Neural cell (in vitro differentiated cells): ENCODE measurements at regions not wholly inside any gene's neighbourhood (a gene's known extent, or its start where the extent isn't known, plus 50 kb on each side); places are given as distances from the start of the nearest gene placed in this dataset.

Experiments
- H2AFZ ChIP-seq: fragments of 200-600, 300-800 bp; sonication (generic), shearing (Covaris generic); 2 replicates; pipeline ENCODE4 v1.6.0; 2014; ENCODE audit warnings: low read depth, mild to moderate bottlenecking, antibody characterized with exemption, low read length, moderate library complexity
- H3F3A ChIP-seq: fragments of 200-600 bp; shearing (Covaris generic); 2 replicates; pipeline ENCODE4 v1.6.1; 2016; ENCODE audit warnings: mild to moderate bottlenecking, moderate library complexity, mixed read lengths, antibody characterized with exemption, low read length; ENCODE audit not compliant: insufficient read depth, poor library complexity, severe bottlenecking
- H3K27ac ChIP-seq: fragments of 200-600, 300-800 bp; sonication (generic), shearing (Covaris generic); 2 replicates; pipeline ENCODE4 v1.5.1; 2014; ENCODE audit warnings: mild to moderate bottlenecking, low read length, moderate library complexity
- H3K27me3 ChIP-seq: fragments of 300-800, 200-600 bp; sonication (generic), shearing (Covaris generic); 2 replicates; pipeline ENCODE4 v1.6.0; 2014; ENCODE audit warnings: mild to moderate bottlenecking, low read depth, low read length, moderate library complexity; ENCODE audit not compliant: insufficient read depth
- H3K36me3 ChIP-seq: fragments of 300-800, 200-600 bp; sonication (generic), shearing (Covaris generic); 2 replicates; pipeline ENCODE4 v1.5.1; 2014; ENCODE audit warnings: mild to moderate bottlenecking, antibody characterized with exemption, low read length, moderate library complexity; ENCODE audit not compliant: insufficient read depth
- H3K4me2 ChIP-seq: fragments of 300-800, 200-600 bp; sonication (generic), shearing (Covaris generic); 2 replicates; pipeline ENCODE4 v1.6.0; 2014; ENCODE audit warnings: mild to moderate bottlenecking, low read length
- H3K4me3 ChIP-seq: fragments of 300-800, 200-600 bp; sonication (generic), shearing (Covaris generic); 2 replicates; pipeline ENCODE4 v1.5.1; 2014; ENCODE audit warnings: mild to moderate bottlenecking, low read length, moderate library complexity
- H3K79me2 ChIP-seq: fragments of 200-600 bp; shearing (Covaris generic); replicated peaks from 2 replicates; pipeline ENCODE4 v1.6.0; 2014; ENCODE audit warnings: mild to moderate bottlenecking, low read length, moderate library complexity; ENCODE audit not compliant: insufficient read depth
- H3K9ac ChIP-seq: fragments of 300-800, 200-600 bp; sonication (generic), shearing (Covaris generic); 2 replicates; pipeline ENCODE4 v1.6.1; 2016; ENCODE audit warnings: mild to moderate bottlenecking, low read length, mixed read lengths
- H3K9me2 ChIP-seq: fragments of 200-600 bp; shearing (Covaris generic); 2 replicates; pipeline ENCODE4 v1.6.1; 2016; ENCODE audit warnings: mild to moderate bottlenecking, low read length, mixed read lengths; ENCODE audit not compliant: insufficient read depth
- H3K9me3 ChIP-seq: fragments of 200-600, 300-800 bp; sonication (generic), shearing (Covaris generic); 2 replicates; pipeline ENCODE4 v1.6.1; 2016; ENCODE audit warnings: mild to moderate bottlenecking, mixed run types, low read length, moderate library complexity, mixed read lengths
- H4K20me1 ChIP-seq: fragments of 200-600 bp; shearing (Covaris generic); 2 replicates; pipeline ENCODE4 v1.6.1; 2016; ENCODE audit warnings: mild to moderate bottlenecking, mixed run types; ENCODE audit not compliant: insufficient read depth
- CTCF ChIP-seq: fragments of 450-650 bp; IDR thresholded peaks from 2 replicates; pipeline ENCODE4 v1.5.1; 2014; ENCODE audit warnings: antibody characterized with exemption, mild to moderate bottlenecking, moderate library complexity; ENCODE audit not compliant: poor library complexity, severe bottlenecking
- EP300 ChIP-seq: fragments of 450-650 bp; conservative IDR thresholded peaks from 2 replicates; pipeline ENCODE4 v1.6.1; 2014; ENCODE audit warnings: antibody characterized with exemption, mild to moderate bottlenecking, moderate library complexity; ENCODE audit not compliant: poor library complexity, severe bottlenecking
- EZH2 ChIP-seq: fragments of 200-600, 300-800 bp; shearing (Covaris generic), sonication (generic); IDR thresholded peaks from 2 replicates; pipeline ENCODE4 v1.6.1; 2014; ENCODE audit warnings: antibody characterized with exemption, low read length, borderline replicate concordance, mild to moderate bottlenecking; ENCODE audit not compliant: insufficient read depth, poor library complexity, severe bottlenecking
- MXI1 ChIP-seq: fragments of 450-650 bp; conservative IDR thresholded peaks from 2 replicates; pipeline ENCODE4 v1.6.1; 2014; ENCODE audit warnings: antibody characterized with exemption, mild to moderate bottlenecking; ENCODE audit not compliant: poor library complexity, severe bottlenecking
- POLR2AphosphoS5 ChIP-seq: IDR thresholded peaks from 2 replicates; pipeline ENCODE4 v1.6.1; 2012
- RAD21 ChIP-seq: fragments of 450-650 bp; conservative IDR thresholded peaks from 2 replicates; pipeline ENCODE4 v1.6.1; 2014; ENCODE audit warnings: antibody characterized with exemption, mild to moderate bottlenecking, moderate library complexity
- REST ChIP-seq: IDR thresholded peaks from 2 replicates; pipeline ENCODE4 v1.6.1; 2012; ENCODE audit warnings: borderline replicate concordance
- SMC3 ChIP-seq: fragments of 450-650 bp; conservative IDR thresholded peaks from 2 replicates; pipeline ENCODE4 v1.6.1; 2014; ENCODE audit warnings: antibody characterized with exemption, mild to moderate bottlenecking, moderate library complexity; ENCODE audit not compliant: poor library complexity
- TAF1 ChIP-seq: IDR thresholded peaks from 2 replicates; pipeline ENCODE4 v1.6.1; 2012; ENCODE audit warnings: low read depth

- H3F3A ChIP-seq = no peaks in the 10 kb centered on the region
- H3K4me3 ChIP-seq = no peak overlapping the region
- no peak overlapping the region for H3K4me2 ChIP-seq
- no peaks in the 10 kb centered on the region for H3K9me2 ChIP-seq
- H3K79me2 ChIP-seq = no peaks in the 10 kb centered on the region
- no peaks in the 10 kb centered on the region for H4K20me1 ChIP-seq
- no peak overlapping the region for H3K27ac ChIP-seq
- TF ChIP-seq EZH2 = no peak
- TF ChIP-seq MXI1 = no peak
- no peak for TF ChIP-seq TAF1
- TF ChIP-seq REST = no peak
- TF ChIP-seq POLR2AphosphoS5 = no peak
- TF ChIP-seq SMC3 = no peak
- no peak for TF ChIP-seq EP300
- TF ChIP-seq RAD21 = no peak
- TF ChIP-seq CTCF = no peak
- no peaks in the 10 kb centered on the region for H3K27me3 ChIP-seq
- no peak overlapping the region for H3K9ac ChIP-seq
- no peaks in the 10 kb centered on the region for H3K36me3 ChIP-seq
- H2AFZ ChIP-seq = no peak overlapping the region
- H3K9me3 ChIP-seq = no peaks in the 10 kb centered on the region
These were observed 1353.0 kb upstream of the C9orf72 start for GRCh38 chr9:28926306-28926705.

- no peaks in the 10 kb centered on the region for H3F3A ChIP-seq
- no peak overlapping the region for H3K9ac ChIP-seq
- no peak for TF ChIP-seq EP300
- TF ChIP-seq MXI1 = no peak
- TF ChIP-seq RAD21 = no peak
- TF ChIP-seq POLR2AphosphoS5 = no peak
- TF ChIP-seq CTCF = no peak
- TF ChIP-seq SMC3 = no peak
- TF ChIP-seq REST = no peak
- no peak for TF ChIP-seq TAF1
- TF ChIP-seq EZH2 = no peak
- H2AFZ ChIP-seq = no peak overlapping the region
- no peaks in the 10 kb centered on the region for H4K20me1 ChIP-seq
- H3K4me3 ChIP-seq = no peak overlapping the region
- H3K79me2 ChIP-seq = no peaks in the 10 kb centered on the region
- no peaks in the 10 kb centered on the region for H3K9me3 ChIP-seq
- H3K27me3 ChIP-seq = no peaks in the 10 kb centered on the region
- H3K36me3 ChIP-seq = no peaks in the 10 kb centered on the region
- H3K9me2 ChIP-seq = no peaks in the 10 kb centered on the region
- no peak overlapping the region for H3K27ac ChIP-seq
- no peak overlapping the region for H3K4me2 ChIP-seq
These were observed 1354.4 kb upstream of the C9orf72 start for GRCh38 chr9:28927691-28928090.
